Retinal pigment epithelial cell (primary cell): ENCODE measurements at regions not wholly inside any gene's neighbourhood (a gene's known extent, or its start where the extent isn't known, plus 50 kb on each side); places are given as distances from the start of the nearest gene placed in this dataset.

Experiments
- DNase-seq: peaks from one replicate; pipeline ENCODE4 v3.0.0-alpha.2; 2010; ENCODE audit warnings: low read depth
- H3K4me3 ChIP-seq: 2 replicates; pipeline ENCODE4 v1.5.1; 2011; ENCODE audit warnings: mild to moderate bottlenecking, low read length, control low read depth, moderate library complexity
- CTCF ChIP-seq: conservative IDR thresholded peaks from 2 replicates; pipeline ENCODE4 v1.5.1; 2011; ENCODE audit warnings: low read depth, low read length, control low read depth, inconsistent platforms

DNA sequence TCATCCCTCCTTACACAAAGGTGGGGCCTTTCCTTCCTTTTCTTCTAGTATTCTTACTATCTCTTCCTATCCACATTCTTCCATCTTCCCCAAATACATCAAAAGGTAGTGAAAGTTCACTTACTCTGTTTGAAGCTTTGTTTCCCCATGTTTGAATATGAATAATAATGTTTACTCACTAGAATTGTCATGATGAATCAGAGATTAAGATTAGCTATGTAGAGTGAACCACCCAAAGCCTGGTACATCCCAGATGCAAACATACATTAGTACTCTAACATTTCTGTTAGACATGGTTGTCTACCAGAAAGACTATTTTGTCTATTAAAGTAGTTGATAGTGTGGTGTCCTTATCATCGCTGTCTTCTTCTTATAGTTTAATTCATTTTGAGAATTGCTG is 327.1 kb upstream of the TBC1D5 start:
- no peak for TF ChIP-seq CTCF
- DNase-seq: no peak
- H3K4me3 ChIP-seq: no peak overlapping the region

DNA sequence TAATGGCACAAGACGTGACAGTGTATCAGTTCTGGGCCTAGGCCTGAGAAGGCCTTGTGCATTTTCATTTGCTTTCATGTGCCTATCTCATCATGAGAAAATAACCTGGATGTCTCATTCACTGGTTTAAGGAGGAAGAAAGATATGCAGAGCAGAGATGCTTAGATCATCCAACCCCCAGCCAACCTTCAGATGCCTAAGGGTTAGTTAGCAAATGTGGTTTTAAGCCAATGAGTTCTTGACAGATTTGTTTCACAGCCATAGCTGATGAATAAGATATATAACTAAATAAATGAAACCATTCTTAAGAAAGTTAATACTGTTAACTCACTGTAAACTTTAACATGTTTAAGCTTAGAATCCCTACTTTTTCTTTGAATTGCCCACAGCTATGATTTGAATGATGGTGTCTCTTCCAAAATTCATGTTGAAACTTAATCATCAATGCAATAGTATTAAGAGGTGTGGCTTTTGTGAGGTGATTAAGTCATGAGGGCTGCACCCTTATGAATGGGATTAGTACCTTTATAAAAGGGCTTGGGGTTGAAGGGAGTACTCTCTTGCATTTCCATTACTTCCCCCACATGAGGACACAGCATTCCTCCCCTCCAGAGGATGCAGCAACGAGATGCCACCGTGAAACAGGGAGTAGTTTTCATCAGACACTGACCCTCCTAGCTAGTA is 324.6 kb upstream of the TBC1D5 start:
- no peak for DNase-seq

GRCh38 chr3:18064586-18064985 is 322.2 kb upstream of the TBC1D5 start:
- no peak for TF ChIP-seq CTCF
- H3K4me3 ChIP-seq: no peak overlapping the region
- DNase-seq: no peak

More for the DNA sequence above, 324.6 kb upstream of the TBC1D5 start:
- no peak for TF ChIP-seq CTCF
- no peak overlapping the region for H3K4me3 ChIP-seq

DNA sequence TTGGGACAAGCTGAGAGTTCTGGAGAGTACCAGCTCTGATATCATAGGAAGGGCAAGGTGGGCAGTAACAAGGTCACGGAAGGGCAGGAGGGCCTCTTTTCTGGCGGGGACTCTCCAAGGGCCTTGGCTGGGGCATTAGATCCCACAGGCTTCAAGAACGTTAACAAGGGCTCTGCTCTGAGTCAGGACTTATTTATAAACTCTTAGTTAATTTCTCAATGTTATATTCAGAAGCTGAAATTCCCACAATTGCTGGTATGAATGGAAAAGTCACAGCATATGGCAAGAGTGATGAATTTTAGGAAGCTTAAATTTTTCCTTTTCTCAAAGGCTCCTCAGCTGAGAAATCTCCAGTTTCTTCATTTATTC is 320.2 kb upstream of the TBC1D5 start:
- H3K4me3 ChIP-seq: no peak overlapping the region
- no peak for TF ChIP-seq CTCF
- DNase-seq: no peak

GRCh38 chr3:18061737-18062656 is 319.6 kb upstream of the TBC1D5 start:
- TF ChIP-seq CTCF: no peak
- no peak for DNase-seq

DNA sequence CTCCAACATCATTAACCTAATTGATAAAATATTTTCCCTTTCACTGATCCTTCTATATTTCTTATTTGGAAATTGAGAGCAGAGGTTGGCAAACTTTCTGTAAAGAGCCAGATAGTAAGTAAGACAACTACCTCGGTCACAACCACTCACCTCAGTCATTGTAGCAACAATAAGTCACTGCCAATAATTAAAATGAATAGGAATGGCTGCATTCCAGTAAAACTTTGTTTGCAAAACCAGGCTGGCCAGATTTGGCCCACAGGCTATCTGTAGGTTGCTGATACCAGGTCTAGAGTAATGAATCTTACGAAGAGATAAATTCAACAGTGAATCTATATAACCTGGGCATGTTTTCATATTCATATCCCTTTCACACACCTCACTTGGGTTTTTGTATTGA is 316.2 kb upstream of the TBC1D5 start:
- no peak for TF ChIP-seq CTCF
- no peak for DNase-seq
- no peak overlapping the region for H3K4me3 ChIP-seq

More at GRCh38 chr3:18061737-18062656, 319.6 kb upstream of the TBC1D5 start:
- no peak overlapping the region for H3K4me3 ChIP-seq
